SK-N-SH treated with all-trans-retinoic acid at 6 μM for 48 hours (cell line): ENCODE measurements at regions not wholly inside any gene's neighbourhood (a gene's known extent, or its start where the extent isn't known, plus 50 kb on each side); places are given as distances from the start of the nearest gene placed in this dataset.

ENCODE experiments used
- ATAC-seq: fragments of 200-7000 bp; cut with Tn5 transposase; 3 replicates; pipeline ENCODE4 v1.9.1; 2020; ENCODE audit warnings: mild to moderate bottlenecking, moderate library complexity
- ARNTL ChIP-seq: fragments of 450-650 bp; formaldehyde crosslinking; IDR thresholded peaks from 2 replicates; pipeline ENCODE4 v1.5.0; 2020; ENCODE audit warnings: low read depth, mild to moderate bottlenecking, moderate library complexity, borderline replicate concordance
- BACH2 ChIP-seq: fragments of 250-450 bp; sonication (Bioruptor Pico); IDR thresholded peaks from 2 replicates; pipeline ENCODE4 v1.9.0; 2021; ENCODE audit warnings: mild to moderate bottlenecking, borderline replicate concordance
- ESRRG ChIP-seq: fragments of 250-450 bp; sonication (Bioruptor Pico); IDR thresholded peaks from 2 replicates; pipeline ENCODE4 v1.6.1; 2021; ENCODE audit warnings: mild to moderate bottlenecking
- ISL1 ChIP-seq: fragments of 250-450 bp; sonication (Bioruptor Pico); IDR thresholded peaks from 2 replicates; pipeline ENCODE4 v2.1.2; 2022; ENCODE audit warnings: mild to moderate bottlenecking, moderate library complexity
- OSR1 ChIP-seq: fragments of 250-450 bp; sonication (Bioruptor Pico); IDR thresholded peaks from 2 replicates; pipeline ENCODE4 v1.8.0; 2022; ENCODE audit warnings: moderate library complexity, mild to moderate bottlenecking, inconsistent platforms
- PPARA ChIP-seq: fragments of 250-450 bp; sonication (Bioruptor Pico); IDR thresholded peaks from 2 replicates; pipeline ENCODE4 v1.5.0; 2020; ENCODE audit warnings: mild to moderate bottlenecking, borderline replicate concordance
- RARB ChIP-seq: fragments of 250-450 bp; sonication (Bioruptor Pico); IDR thresholded peaks from 2 replicates; pipeline ENCODE4 v1.8.0; 2021; ENCODE audit warnings: mild to moderate bottlenecking, moderate library complexity
- SNAI2 ChIP-seq: fragments of 250-450 bp; sonication (Bioruptor Pico); IDR thresholded peaks from 2 replicates; pipeline ENCODE4 v1.5.0; 2020; ENCODE audit warnings: mild to moderate bottlenecking, moderate library complexity
- TCF4 ChIP-seq: fragments of 250-450 bp; sonication (Bioruptor Pico); IDR thresholded peaks from 2 replicates; pipeline ENCODE4 v1.8.0; 2021; ENCODE audit warnings: mild to moderate bottlenecking, moderate library complexity, borderline replicate concordance
- TOX ChIP-seq: fragments of 250-450 bp; sonication (Bioruptor Pico); IDR thresholded peaks from 2 replicates; pipeline ENCODE4 v1.8.0; 2021; ENCODE audit warnings: mild to moderate bottlenecking, moderate library complexity, borderline replicate concordance
- ZC3H10 ChIP-seq: fragments of 250-450 bp; sonication (Bioruptor Pico); IDR thresholded peaks from 2 replicates; pipeline ENCODE4 v1.5.1; 2021; ENCODE audit warnings: mild to moderate bottlenecking, moderate library complexity
- ZFP3 ChIP-seq: fragments of 250-450 bp; sonication (Bioruptor Pico); IDR thresholded peaks from 2 replicates; pipeline ENCODE4 v1.5.0; 2020; ENCODE audit warnings: mild to moderate bottlenecking, moderate library complexity
- ZFP30 ChIP-seq: fragments of 450-650 bp; formaldehyde crosslinking; IDR thresholded peaks from 2 replicates; pipeline ENCODE4 v1.5.0; 2022; ENCODE audit warnings: mild to moderate bottlenecking, moderate library complexity
- ZNF565 ChIP-seq: fragments of 450-650 bp; formaldehyde crosslinking; conservative IDR thresholded peaks from 2 replicates; pipeline ENCODE4 v1.5.0; 2020; ENCODE audit warnings: low read depth, mild to moderate bottlenecking, moderate library complexity
- ZNF70 ChIP-seq: fragments of 450-650 bp; formaldehyde crosslinking; IDR thresholded peaks from 2 replicates; pipeline ENCODE4 v1.5.0; 2020; ENCODE audit warnings: mild to moderate bottlenecking, moderate library complexity
- ZNF8 ChIP-seq: fragments of 450-650 bp; formaldehyde crosslinking; IDR thresholded peaks from 2 replicates; pipeline ENCODE4 v1.5.0; 2020; ENCODE audit warnings: mild to moderate bottlenecking, moderate library complexity
- TF ChIP-seq, protein P1 (sequence below): fragments of 250-450 bp; sonication (Bioruptor Pico); IDR thresholded peaks from 2 replicates; pipeline ENCODE4 v1.5.1; 2021; ENCODE audit warnings: mild to moderate bottlenecking, moderate library complexity
- TF ChIP-seq, protein P2 (sequence below): fragments of 250-450 bp; sonication (Bioruptor Pico); IDR thresholded peaks from 2 replicates; pipeline ENCODE4 v1.8.0; 2021; ENCODE audit warnings: low read depth, mild to moderate bottlenecking, moderate library complexity, borderline replicate concordance
- TF ChIP-seq, protein P3 (sequence below): fragments of 250-450 bp; sonication (Bioruptor Pico); IDR thresholded peaks from 2 replicates; pipeline ENCODE4 v1.5.0; 2020; ENCODE audit warnings: mild to moderate bottlenecking, moderate library complexity
- TF ChIP-seq, protein P4 (sequence below): fragments of 250-450 bp; sonication (Bioruptor Pico); IDR thresholded peaks from 2 replicates; pipeline ENCODE4 v1.5.1; 2020; ENCODE audit warnings: low read depth, mild to moderate bottlenecking, moderate library complexity

DNA sequence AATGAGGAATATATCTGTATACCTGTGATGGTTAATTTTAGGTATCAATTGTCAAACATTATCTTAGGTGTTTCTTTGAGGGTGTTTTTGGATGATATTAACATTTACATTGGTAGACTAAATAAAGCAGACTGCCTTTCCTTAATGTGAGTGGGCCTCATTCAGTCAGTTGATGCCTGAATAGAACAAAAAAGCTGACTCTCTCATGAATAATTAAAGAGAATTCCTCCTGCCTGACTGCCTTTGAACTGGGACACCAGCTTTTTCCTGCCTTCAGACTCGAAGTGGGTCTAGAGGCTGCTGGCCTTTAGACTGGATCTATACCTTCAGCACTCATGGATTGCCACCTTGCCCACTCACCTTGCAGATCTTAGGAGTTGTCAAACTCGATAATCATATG is 117.9 kb upstream of the TMEM168 start:
- no peak for ATAC-seq
- TF ChIP-seq OSR1 (CRISPR knock-in tag), result no peak
- TF ChIP-seq ZC3H10 (CRISPR knock-in tag), result no peak
- TF ChIP-seq ISL1 (CRISPR knock-in tag), result no peak
- TF ChIP-seq, protein P1, sequence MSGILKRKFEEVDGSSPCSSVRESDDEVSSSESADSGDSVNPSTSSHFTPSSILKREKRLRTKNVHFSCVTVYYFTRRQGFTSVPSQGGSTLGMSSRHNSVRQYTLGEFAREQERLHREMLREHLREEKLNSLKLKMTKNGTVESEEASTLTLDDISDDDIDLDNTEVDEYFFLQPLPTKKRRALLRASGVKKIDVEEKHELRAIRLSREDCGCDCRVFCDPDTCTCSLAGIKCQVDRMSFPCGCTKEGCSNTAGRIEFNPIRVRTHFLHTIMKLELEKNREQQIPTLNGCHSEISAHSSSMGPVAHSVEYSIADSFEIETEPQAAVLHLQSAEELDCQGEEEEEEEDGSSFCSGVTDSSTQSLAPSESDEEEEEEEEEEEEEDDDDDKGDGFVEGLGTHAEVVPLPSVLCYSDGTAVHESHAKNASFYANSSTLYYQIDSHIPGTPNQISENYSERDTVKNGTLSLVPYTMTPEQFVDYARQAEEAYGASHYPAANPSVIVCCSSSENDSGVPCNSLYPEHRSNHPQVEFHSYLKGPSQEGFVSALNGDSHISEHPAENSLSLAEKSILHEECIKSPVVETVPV (CRISPR knock-in tag), result no peak
- no peak for TF ChIP-seq ESRRG (CRISPR knock-in tag)
- TF ChIP-seq, protein P2, sequence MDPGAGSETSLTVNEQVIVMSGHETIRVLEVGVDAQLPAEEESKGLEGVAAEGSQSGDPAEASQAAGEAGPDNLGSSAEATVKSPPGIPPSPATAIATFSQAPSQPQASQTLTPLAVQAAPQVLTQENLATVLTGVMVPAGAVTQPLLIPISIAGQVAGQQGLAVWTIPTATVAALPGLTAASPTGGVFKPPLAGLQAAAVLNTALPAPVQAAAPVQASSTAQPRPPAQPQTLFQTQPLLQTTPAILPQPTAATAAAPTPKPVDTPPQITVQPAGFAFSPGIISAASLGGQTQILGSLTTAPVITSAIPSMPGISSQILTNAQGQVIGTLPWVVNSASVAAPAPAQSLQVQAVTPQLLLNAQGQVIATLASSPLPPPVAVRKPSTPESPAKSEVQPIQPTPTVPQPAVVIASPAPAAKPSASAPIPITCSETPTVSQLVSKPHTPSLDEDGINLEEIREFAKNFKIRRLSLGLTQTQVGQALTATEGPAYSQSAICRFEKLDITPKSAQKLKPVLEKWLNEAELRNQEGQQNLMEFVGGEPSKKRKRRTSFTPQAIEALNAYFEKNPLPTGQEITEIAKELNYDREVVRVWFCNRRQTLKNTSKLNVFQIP, result no peak
- TF ChIP-seq TOX, result no peak
- TF ChIP-seq ARNTL (CRISPR knock-in tag), result no peak
- no peak for TF ChIP-seq ZNF8 (CRISPR knock-in tag)
- TF ChIP-seq ZFP3 (CRISPR knock-in tag), result no peak
- TF ChIP-seq BACH2 (CRISPR knock-in tag), result no peak
- TF ChIP-seq, protein P3, sequence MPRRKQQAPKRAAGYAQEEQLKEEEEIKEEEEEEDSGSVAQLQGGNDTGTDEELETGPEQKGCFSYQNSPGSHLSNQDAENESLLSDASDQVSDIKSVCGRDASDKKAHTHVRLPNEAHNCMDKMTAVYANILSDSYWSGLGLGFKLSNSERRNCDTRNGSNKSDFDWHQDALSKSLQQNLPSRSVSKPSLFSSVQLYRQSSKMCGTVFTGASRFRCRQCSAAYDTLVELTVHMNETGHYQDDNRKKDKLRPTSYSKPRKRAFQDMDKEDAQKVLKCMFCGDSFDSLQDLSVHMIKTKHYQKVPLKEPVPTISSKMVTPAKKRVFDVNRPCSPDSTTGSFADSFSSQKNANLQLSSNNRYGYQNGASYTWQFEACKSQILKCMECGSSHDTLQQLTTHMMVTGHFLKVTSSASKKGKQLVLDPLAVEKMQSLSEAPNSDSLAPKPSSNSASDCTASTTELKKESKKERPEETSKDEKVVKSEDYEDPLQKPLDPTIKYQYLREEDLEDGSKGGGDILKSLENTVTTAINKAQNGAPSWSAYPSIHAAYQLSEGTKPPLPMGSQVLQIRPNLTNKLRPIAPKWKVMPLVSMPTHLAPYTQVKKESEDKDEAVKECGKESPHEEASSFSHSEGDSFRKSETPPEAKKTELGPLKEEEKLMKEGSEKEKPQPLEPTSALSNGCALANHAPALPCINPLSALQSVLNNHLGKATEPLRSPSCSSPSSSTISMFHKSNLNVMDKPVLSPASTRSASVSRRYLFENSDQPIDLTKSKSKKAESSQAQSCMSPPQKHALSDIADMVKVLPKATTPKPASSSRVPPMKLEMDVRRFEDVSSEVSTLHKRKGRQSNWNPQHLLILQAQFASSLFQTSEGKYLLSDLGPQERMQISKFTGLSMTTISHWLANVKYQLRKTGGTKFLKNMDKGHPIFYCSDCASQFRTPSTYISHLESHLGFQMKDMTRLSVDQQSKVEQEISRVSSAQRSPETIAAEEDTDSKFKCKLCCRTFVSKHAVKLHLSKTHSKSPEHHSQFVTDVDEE (CRISPR knock-in tag), result no peak
- no peak for TF ChIP-seq SNAI2 (CRISPR knock-in tag)
- TF ChIP-seq ZNF565 (CRISPR knock-in tag), result no peak
- TF ChIP-seq PPARA (CRISPR knock-in tag), result no peak
- no peak for TF ChIP-seq ZFP30 (CRISPR knock-in tag)

DNA sequence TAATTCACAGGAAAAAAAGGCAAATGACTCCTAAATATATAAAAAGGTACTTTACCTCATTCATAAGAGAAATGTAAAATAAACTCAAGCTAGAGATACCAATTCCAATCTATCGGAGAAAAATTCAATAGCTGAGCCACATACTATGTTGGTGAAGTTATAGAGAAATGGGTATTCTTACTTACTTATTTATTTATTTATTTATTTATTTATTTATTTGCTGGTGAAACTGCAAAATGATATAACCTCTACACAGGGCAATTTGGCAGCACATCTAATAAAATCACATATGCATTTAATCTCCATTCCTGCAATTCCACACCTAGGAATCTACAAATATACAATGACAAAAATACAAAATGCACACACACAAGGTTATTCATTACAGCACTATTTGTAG is 117.5 kb upstream of the TMEM168 start:
- no peak for ATAC-seq
- TF ChIP-seq ZNF8 (CRISPR knock-in tag) (no peak), BACH2 (CRISPR knock-in tag) (no peak), ZNF70 (CRISPR knock-in tag) (no peak), TCF4 (CRISPR knock-in tag) (no peak), ISL1 (CRISPR knock-in tag) (no peak)
- TF ChIP-seq, protein P3 (CRISPR knock-in tag), result no peak
- TF ChIP-seq, all 23 proteins: peak for 0

DNA sequence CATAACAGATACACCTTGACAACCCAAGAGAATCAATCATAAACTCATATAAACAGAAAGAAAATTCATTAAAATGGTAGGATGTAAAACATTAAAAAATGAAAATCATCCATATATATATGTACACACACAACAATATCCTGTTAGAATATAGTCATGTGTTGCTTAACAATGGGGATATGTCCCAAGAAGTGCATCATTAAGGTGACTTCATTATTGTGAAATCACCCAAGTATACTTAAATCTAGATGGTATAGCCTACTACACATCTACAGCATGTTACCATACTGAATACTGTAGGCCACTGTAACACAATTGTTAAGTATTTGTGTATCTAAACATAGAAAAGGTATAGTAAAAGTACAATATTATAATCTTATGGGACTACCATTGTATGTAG is 115.8 kb upstream of the TMEM168 start:
- ATAC-seq, result no peak
- TF ChIP-seq ZNF70 (CRISPR knock-in tag), result no peak
- no peak for TF ChIP-seq ISL1 (CRISPR knock-in tag)
- TF ChIP-seq RARB (CRISPR knock-in tag), result no peak
- no peak for TF ChIP-seq TCF4 (CRISPR knock-in tag)
- TF ChIP-seq BACH2 (CRISPR knock-in tag), result no peak
- TF ChIP-seq ESRRG (CRISPR knock-in tag), result no peak

DNA sequence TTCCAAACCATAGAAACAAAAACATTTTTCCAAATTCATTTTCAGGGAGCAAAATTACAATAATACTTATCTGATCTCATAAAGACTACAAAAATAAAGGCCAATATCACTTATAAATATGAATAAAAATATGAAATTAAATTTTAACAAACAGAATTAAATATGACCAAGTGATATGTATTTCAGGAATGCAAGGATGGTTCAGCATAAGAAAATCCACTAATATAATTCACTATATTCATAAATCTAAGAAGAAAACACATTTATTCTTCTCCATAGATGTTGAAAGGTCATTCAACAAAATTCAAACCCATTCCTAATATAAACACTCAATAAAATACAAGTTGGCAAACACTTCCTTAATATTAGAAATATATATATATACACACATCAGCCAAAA is 115.2 kb upstream of the TMEM168 start:
- no peak for ATAC-seq
- TF ChIP-seq ZFP3 (CRISPR knock-in tag) (no peak), RARB (CRISPR knock-in tag) (no peak)
- TF ChIP-seq, protein P4, sequence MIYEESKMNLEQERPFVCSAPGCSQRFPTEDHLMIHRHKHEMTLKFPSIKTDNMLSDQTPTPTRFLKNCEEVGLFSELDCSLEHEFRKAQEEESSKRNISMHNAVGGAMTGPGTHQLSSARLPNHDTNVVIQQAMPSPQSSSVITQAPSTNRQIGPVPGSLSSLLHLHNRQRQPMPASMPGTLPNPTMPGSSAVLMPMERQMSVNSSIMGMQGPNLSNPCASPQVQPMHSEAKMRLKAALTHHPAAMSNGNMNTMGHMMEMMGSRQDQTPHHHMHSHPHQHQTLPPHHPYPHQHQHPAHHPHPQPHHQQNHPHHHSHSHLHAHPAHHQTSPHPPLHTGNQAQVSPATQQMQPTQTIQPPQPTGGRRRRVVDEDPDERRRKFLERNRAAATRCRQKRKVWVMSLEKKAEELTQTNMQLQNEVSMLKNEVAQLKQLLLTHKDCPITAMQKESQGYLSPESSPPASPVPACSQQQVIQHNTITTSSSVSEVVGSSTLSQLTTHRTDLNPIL (CRISPR knock-in tag), result no peak
